H1 (cell line): ENCODE measurements at regions not wholly inside any gene's neighbourhood (a gene's known extent, or its start where the extent isn't known, plus 50 kb on each side); places are given as distances from the start of the nearest gene placed in this dataset.

Experiments
- CBX8 ChIP-seq: fragments of 300-800, 300-1000 bp; sonication (generic); IDR thresholded peaks from 2 replicates; pipeline ENCODE4 v1.7.1; 2016; ENCODE audit warnings: low read depth, low read length, borderline replicate concordance
- CHD7 ChIP-seq: fragments of 300-600 bp; sonication (generic); IDR thresholded peaks from 2 replicates; pipeline ENCODE4 v1.7.1; 2012; ENCODE audit warnings: low read length, moderate library complexity, mild to moderate bottlenecking, inconsistent platforms; ENCODE audit not compliant: insufficient replicate concordance
- EZH2 ChIP-seq: fragments of 200-600 bp; sonication (generic); IDR thresholded peaks from 2 replicates; pipeline ENCODE4 v1.7.1; 2012; ENCODE audit warnings: low read depth, mild to moderate bottlenecking, moderate library complexity, low read length, inconsistent platforms; ENCODE audit not compliant: severe bottlenecking
- NRF1 ChIP-seq: IDR thresholded peaks from 2 replicates; pipeline ENCODE4 v1.6.1; 2011; ENCODE audit warnings: mild to moderate bottlenecking, low read depth, low read length, improper control_type of control experiment
- SUZ12 ChIP-seq: fragments of 200-600 bp; sonication (generic); IDR thresholded peaks from 2 replicates; pipeline ENCODE4 v1.6.1; 2012; ENCODE audit warnings: mild to moderate bottlenecking, inconsistent platforms, low read length, moderate library complexity, mixed read lengths
- TAF1 ChIP-seq: IDR thresholded peaks from 2 replicates; pipeline ENCODE4 v1.6.1; 2011; ENCODE audit warnings: mild to moderate bottlenecking, low read depth, low read length

- no peak for TF ChIP-seq CHD7
- no peak for TF ChIP-seq TAF1
- TF ChIP-seq SUZ12 = no peak
- no peak for TF ChIP-seq CBX8
- no peak for TF ChIP-seq NRF1
- no peak for TF ChIP-seq EZH2
Observed at GRCh38 chr9:86513429-86513828, 159.2 kb upstream of the TUT7 start (continued).
